ENCODE measurements at regions not wholly inside any gene's neighbourhood (a gene's known extent, or its start where the extent isn't known, plus 50 kb on each side); places are given as distances from the start of the nearest gene placed in this dataset.

- Histone ChIP-seq H3K9ac (ENCODE audit: insufficient read depth in 1 of 2, low read length in 2 of 2) (no peak overlapping the region), H3K4me3 (no peak overlapping the region), H3K27ac (ENCODE audit: low read depth in 1 of 2, low read length in 1 of 2) (no peak overlapping the region), H3K27me3 (ENCODE audit: control insufficient read depth in 3 of 3, insufficient read depth in 3 of 3, low read length in 2 of 3) (no peaks in the 10 kb centered on the region), H3K9me3 (ENCODE audit: control insufficient read depth in 4 of 4, insufficient read depth in 3 of 4, low read length in 3 of 4) (peaks cover 0 to 42% (median 19%) of the 10 kb centered on the region in 4 donors), H3K36me3 (ENCODE audit: control insufficient read depth in 4 of 4, insufficient read depth in 4 of 4, low read length in 4 of 4) (no peaks in the 10 kb centered on the region), H3K4me1 (ENCODE audit: control insufficient read depth in 5 of 5, insufficient read depth in 5 of 5, low read length in 5 of 5) (no peaks in the 10 kb centered on the region)
- no peak for DNase-seq
- ATAC-seq (ENCODE audit: insufficient read depth, low FRiP score): no peak
- TF ChIP-seq, protein P1, sequence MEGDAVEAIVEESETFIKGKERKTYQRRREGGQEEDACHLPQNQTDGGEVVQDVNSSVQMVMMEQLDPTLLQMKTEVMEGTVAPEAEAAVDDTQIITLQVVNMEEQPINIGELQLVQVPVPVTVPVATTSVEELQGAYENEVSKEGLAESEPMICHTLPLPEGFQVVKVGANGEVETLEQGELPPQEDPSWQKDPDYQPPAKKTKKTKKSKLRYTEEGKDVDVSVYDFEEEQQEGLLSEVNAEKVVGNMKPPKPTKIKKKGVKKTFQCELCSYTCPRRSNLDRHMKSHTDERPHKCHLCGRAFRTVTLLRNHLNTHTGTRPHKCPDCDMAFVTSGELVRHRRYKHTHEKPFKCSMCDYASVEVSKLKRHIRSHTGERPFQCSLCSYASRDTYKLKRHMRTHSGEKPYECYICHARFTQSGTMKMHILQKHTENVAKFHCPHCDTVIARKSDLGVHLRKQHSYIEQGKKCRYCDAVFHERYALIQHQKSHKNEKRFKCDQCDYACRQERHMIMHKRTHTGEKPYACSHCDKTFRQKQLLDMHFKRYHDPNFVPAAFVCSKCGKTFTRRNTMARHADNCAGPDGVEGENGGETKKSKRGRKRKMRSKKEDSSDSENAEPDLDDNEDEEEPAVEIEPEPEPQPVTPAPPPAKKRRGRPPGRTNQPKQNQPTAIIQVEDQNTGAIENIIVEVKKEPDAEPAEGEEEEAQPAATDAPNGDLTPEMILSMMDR (IDR thresholded peaks at IDR 0.05; ENCODE audit: control extremely low read depth, extremely low read depth): no peak
- 73 to 77% methylated on average over 9 of the region's 9 CpGs for WGBS, 2 donors
These were observed 83.2 kb upstream of the ZNF479 start for GRCh38 chr7:57215423-57215822.

- no peak overlapping the region for H3K27ac ChIP-seq (ENCODE audit: low read depth in 1 of 2, low read length in 1 of 2)
- H3K9ac ChIP-seq (ENCODE audit: insufficient read depth in 1 of 2, low read length in 2 of 2): no peak overlapping the region
- ATAC-seq (ENCODE audit: insufficient read depth, low FRiP score): no peak
- peaks cover 0 to 46% (median 22%) of the 10 kb centered on the region in 4 donors for H3K9me3 ChIP-seq (ENCODE audit: control insufficient read depth in 4 of 4, insufficient read depth in 3 of 4, low read length in 3 of 4)
- no peaks in the 10 kb centered on the region for H3K4me1 ChIP-seq (ENCODE audit: control insufficient read depth in 5 of 5, insufficient read depth in 5 of 5, low read length in 5 of 5)
- DNase-seq: peak in 1 of 3 donors; percentile 4
- WGBS, 2 donors: 62 to 69% methylated on average over 6 of the region's 6 CpGs
- H3K36me3 ChIP-seq (ENCODE audit: control insufficient read depth in 4 of 4, insufficient read depth in 4 of 4, low read length in 4 of 4): no peaks in the 10 kb centered on the region
- H3K4me3 ChIP-seq: no peak overlapping the region
- TF ChIP-seq, protein P1 (IDR thresholded peaks at IDR 0.05; ENCODE audit: control extremely low read depth, extremely low read depth): no peak
- H3K27me3 ChIP-seq (ENCODE audit: control insufficient read depth in 3 of 3, insufficient read depth in 3 of 3, low read length in 2 of 3): no peaks in the 10 kb centered on the region
These were observed 84.1 kb upstream of the ZNF479 start for GRCh38 chr7:57216340-57216739.

DNA sequence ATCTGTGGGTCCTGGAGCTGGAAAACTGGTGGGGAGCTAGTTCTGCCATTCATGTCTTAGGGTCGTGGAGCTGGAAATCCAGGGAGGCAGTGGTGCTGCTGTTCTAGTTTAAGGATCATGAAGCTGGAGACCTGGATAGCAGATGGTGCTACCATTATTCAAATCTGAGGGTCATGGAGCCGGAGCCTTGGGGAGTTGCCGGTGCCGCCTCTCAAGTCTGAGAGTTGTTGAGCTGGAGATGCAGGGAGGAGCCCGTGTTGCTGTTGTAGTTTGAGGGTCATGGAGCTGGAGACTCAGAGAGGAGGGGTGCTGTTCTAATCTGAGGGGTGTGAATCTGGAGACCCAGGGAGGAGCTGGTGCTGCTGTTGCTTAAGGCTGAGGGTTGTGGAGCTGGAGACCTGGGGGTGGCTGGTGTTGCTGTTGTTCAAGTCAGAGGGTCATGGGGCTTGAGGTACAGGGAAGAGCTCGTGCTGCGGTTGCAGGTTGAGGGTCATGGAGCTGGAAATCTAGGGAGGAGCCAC, 86.0 kb upstream of the ZNF479 start:
- TF ChIP-seq, protein P1 (IDR thresholded peaks at IDR 0.05; ENCODE audit: control extremely low read depth, extremely low read depth): no peak
- no peaks in the 10 kb centered on the region for H3K4me1 ChIP-seq (ENCODE audit: control insufficient read depth in 5 of 5, insufficient read depth in 5 of 5, low read length in 5 of 5)
- 74 to 77% methylated on average over 7 of the region's 7 CpGs for WGBS, 2 donors
- no peaks in the 10 kb centered on the region for H3K27me3 ChIP-seq (ENCODE audit: control insufficient read depth in 3 of 3, insufficient read depth in 3 of 3, low read length in 2 of 3)
- H3K9me3 ChIP-seq (ENCODE audit: control insufficient read depth in 4 of 4, insufficient read depth in 3 of 4, low read length in 3 of 4): peaks cover 0 to 50% (median 22%) of the 10 kb centered on the region in 4 donors
- ATAC-seq (ENCODE audit: insufficient read depth, low FRiP score) (no peak), DNase-seq (no peak)
- no peak overlapping the region for H3K9ac ChIP-seq (ENCODE audit: insufficient read depth in 1 of 2, low read length in 2 of 2)
- no peak overlapping the region for H3K4me3 ChIP-seq
- H3K36me3 ChIP-seq (ENCODE audit: control insufficient read depth in 4 of 4, insufficient read depth in 4 of 4, low read length in 4 of 4): no peaks in the 10 kb centered on the region
- H3K27ac ChIP-seq (ENCODE audit: low read depth in 1 of 2, low read length in 1 of 2): no peak overlapping the region

DNA sequence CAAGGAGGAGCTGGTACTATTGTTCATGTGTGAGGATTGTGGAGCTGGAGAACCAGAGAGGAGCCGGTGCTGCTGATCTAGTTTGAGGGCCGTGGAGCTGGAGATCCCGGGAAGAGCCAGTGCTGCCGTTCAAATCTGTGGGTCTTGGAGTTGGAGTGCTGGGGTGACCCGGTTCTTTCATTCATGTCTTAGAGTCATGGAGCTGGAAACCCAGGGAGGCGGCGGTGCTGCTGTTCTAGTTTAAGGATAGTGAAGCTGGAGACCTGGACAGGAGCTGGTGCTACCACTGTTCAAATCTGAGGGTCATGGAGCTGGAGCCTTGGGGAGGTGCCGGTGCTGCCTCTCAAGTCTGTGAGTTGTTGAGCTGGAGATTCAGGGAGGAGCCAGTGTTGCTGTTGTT, 88.5 kb upstream of the ZNF479 start:
- Histone ChIP-seq H3K4me1 (ENCODE audit: control insufficient read depth in 5 of 5, insufficient read depth in 5 of 5, low read length in 5 of 5) (no peaks in the 10 kb centered on the region), H3K4me3 (no peak overlapping the region), H3K27me3 (ENCODE audit: control insufficient read depth in 3 of 3, insufficient read depth in 3 of 3, low read length in 2 of 3) (no peaks in the 10 kb centered on the region), H3K9me3 (ENCODE audit: control insufficient read depth in 4 of 4, insufficient read depth in 3 of 4, low read length in 3 of 4) (peaks cover 0 to 51% (median 23%) of the 10 kb centered on the region in 4 donors), H3K27ac (ENCODE audit: low read depth in 1 of 2, low read length in 1 of 2) (no peak overlapping the region), H3K9ac (ENCODE audit: insufficient read depth in 1 of 2, low read length in 2 of 2) (no peak overlapping the region), H3K36me3 (ENCODE audit: control insufficient read depth in 4 of 4, insufficient read depth in 4 of 4, low read length in 4 of 4) (no peaks in the 10 kb centered on the region)
- ATAC-seq (ENCODE audit: insufficient read depth, low FRiP score): no peak
- TF ChIP-seq, protein P1 (IDR thresholded peaks at IDR 0.05; ENCODE audit: control extremely low read depth, extremely low read depth): no peak
- WGBS, 2 donors: 78 to 82% methylated on average over 8 of the region's 8 CpGs
- no peak for DNase-seq
